GM12892 (cell line): ENCODE measurements at regions not wholly inside any gene's neighbourhood (a gene's known extent, or its start where the extent isn't known, plus 50 kb on each side); places are given as distances from the start of the nearest gene placed in this dataset.
"Not testable (repeated sequence)": the region's sequence is repeated elsewhere in the genome, so short reads cannot be mapped to it uniquely, and the experiment has no call there.

Source experiments
- POLR2A ChIP-seq: IDR thresholded peaks from 2 replicates; pipeline ENCODE4 v1.6.1; 2011; ENCODE audit warnings: low read depth, low read length, control low read depth
- POLR2AphosphoS5 ChIP-seq: IDR thresholded peaks from 2 replicates; pipeline ENCODE4 v1.6.1; 2011; ENCODE audit warnings: low read depth, low read length, control low read depth
- TAF1 ChIP-seq: IDR thresholded peaks from 2 replicates; pipeline ENCODE4 v1.6.1; 2011; ENCODE audit warnings: low read depth, mild to moderate bottlenecking, control low read depth, low read length, borderline replicate concordance

- not testable (repeated sequence) for TF ChIP-seq POLR2AphosphoS5, POLR2A, TAF1
Measured at GRCh38 chr14:45634651-45635441, 381.8 kb upstream of the MIS18BP1 start.
